ENCODE measurements at regions not wholly inside any gene's neighbourhood (a gene's known extent, or its start where the extent isn't known, plus 50 kb on each side); places are given as distances from the start of the nearest gene placed in this dataset.
A peak's percentile ranks its signal among the peaks of the same experiment; 100 is the strongest.

DNA sequence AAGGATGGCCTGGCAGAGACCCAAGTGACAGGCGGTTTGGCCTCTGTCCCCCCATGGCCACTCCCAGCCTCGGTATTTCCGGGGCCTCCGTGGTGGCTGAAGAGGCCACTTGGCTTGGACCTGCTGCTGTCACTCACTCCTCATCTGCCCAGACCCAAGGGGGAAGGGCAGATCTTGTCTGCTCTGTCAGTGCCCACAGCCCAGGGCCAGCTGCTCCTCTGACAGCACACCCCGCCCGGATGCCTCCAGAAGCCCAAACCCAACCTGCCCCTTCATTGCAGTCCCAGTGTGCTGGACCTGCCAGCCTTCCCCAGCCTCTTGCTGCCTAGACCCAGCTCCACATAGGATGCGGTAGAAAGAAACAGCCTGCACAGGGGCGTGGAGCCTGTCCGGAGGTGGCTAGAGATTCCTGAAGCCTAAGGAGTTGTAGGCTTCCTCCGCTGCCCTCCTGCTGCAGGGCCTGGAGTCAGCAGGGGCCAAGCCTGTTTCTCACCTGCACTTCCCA is 52.0 kb downstream of the MAGEF1 start:
- TF ChIP-seq, protein P1, sequence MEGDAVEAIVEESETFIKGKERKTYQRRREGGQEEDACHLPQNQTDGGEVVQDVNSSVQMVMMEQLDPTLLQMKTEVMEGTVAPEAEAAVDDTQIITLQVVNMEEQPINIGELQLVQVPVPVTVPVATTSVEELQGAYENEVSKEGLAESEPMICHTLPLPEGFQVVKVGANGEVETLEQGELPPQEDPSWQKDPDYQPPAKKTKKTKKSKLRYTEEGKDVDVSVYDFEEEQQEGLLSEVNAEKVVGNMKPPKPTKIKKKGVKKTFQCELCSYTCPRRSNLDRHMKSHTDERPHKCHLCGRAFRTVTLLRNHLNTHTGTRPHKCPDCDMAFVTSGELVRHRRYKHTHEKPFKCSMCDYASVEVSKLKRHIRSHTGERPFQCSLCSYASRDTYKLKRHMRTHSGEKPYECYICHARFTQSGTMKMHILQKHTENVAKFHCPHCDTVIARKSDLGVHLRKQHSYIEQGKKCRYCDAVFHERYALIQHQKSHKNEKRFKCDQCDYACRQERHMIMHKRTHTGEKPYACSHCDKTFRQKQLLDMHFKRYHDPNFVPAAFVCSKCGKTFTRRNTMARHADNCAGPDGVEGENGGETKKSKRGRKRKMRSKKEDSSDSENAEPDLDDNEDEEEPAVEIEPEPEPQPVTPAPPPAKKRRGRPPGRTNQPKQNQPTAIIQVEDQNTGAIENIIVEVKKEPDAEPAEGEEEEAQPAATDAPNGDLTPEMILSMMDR (IDR thresholded peaks at IDR 0.05; ENCODE audit: low read depth, low read length, missing control alignments) = no peak
- DNase-seq (ENCODE audit: low read depth) = no peak
- no peak overlapping the region for H3K4me3 ChIP-seq (ENCODE audit: low read depth, low read length)

DNA sequence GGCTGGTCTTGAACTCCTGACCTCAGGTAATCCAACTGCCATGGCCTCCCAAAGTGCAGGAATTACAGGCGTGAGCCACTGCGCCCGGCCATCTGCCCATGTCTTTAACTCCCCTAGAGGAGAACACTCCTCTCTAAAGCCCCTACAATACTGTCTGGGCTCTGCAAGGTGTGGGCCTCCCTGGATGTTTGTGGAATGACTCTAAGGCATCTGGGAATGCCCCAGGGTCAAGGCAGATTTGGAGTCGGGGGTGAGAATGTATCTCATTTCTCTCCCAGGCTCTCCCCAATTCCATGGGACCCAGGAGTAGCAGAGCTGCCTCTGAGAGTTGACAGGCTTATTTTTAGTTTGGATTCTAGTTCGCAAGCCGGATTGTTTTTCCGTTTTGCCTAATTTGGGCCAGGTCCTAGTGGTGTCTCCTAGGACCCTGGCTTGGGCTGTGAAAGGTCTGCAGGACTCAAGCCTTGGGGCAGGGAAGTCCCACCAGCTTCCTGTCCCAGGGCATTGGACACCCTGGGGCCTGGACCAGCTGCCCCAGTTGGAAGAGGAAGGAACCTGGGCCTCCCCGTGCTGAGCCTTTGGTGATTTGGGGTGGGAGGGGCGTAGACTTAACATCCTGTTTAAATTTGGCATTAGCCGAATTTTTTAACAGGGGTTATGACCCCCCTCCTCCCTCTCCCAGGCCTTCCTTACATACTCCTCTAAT is 53.5 kb downstream of the MAGEF1 start:
- no peak overlapping the region for H3K4me3 ChIP-seq (ENCODE audit: low read depth, low read length)
- TF ChIP-seq, protein P1 (IDR thresholded peaks at IDR 0.05; ENCODE audit: low read depth, low read length, missing control alignments) = no peak
- DNase-seq (ENCODE audit: low read depth) = no peak

DNA sequence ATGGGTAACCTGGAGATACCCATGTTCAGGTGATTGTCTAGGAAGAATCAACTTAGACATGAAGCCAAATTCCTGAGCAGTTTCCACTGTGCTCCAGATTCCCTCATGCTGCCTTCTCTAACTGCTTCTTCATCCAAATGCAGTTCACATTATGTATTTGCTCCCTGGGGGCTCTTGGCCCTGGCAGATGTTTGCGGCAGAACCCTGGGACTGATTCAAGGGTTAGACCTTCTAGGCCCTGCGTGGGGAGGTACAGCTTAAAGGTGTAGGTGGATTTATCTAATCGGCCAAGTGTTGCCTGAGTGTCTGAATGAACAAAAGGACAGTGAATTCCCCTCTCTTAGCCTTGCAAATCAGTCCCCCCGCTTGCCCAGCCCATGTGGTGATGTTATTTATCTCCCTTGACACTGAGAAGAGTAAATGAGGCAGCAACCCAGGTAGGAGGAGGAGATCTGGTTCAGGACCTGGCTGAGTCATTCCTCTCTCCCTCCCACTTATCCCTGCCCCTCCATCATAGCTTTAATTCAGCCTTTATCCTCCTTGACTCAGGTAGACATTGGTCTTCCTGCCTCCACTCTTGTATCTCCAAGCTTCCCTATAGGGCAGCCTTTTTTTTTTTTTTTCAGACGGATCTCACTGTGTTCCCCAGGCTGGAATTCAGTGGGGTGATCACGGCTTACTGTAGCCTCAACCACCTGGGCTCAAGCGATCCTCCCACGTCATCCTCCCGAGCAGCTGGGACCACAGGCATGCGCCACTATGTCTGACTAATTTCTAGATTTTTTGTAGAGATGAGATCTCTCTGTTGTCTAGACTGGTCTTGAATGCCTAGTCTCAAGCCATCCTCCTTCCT is 54.8 kb downstream of the MAGEF1 start:
- DNase-seq (ENCODE audit: low read depth) = peak; percentile 40

DNA sequence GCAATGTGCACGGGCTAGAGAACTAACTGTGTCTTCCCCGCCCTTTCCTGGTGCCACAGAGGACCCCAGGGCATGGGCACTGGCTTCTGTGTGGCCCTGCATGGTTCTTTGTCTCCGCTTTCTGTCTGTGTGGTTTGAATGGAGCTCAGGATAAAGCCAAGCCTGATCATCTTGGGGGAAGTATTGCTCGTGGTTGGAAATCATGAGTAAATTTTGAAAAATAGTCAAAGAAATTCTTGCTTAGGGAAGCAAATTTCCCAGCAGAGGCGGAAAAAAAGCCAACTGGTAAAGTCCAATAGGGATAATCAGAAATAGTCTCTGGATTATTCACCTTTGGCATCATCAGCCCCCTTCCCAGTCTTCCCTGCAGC is 55.4 kb downstream of the MAGEF1 start:
- TF ChIP-seq, protein P1 (IDR thresholded peaks at IDR 0.05; ENCODE audit: low read depth, low read length, missing control alignments) = no peak
- no peak for DNase-seq (ENCODE audit: low read depth)
- no peak overlapping the region for H3K4me3 ChIP-seq (ENCODE audit: low read depth, low read length)

More for the DNA sequence above, 54.8 kb downstream of the MAGEF1 start:
- no peak overlapping the region for H3K4me3 ChIP-seq (ENCODE audit: low read depth, low read length)
- TF ChIP-seq, protein P1 (IDR thresholded peaks at IDR 0.05; ENCODE audit: low read depth, low read length, missing control alignments) = no peak

DNA sequence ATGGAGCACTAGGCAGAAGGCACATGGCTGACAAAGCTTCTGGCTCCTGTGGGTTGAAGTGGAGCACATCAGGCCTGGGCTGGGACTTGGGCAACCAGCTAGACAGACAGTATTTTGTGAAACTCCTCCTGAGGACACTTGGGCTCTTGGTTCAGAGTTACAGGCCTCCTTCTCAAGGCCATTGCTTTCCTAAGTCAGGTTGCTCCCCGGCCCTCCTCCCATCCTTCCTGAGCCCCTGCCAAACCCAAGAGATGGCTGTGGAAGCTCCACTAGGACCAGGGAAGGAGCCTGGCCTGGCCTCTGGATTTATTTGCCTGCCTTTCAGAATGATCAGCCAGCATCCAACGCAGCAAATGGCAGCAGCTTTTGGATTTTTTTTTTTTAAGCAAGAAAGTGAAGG is 56.3 kb downstream of the MAGEF1 start:
- no peak overlapping the region for H3K4me3 ChIP-seq (ENCODE audit: low read depth, low read length)
- no peak for DNase-seq (ENCODE audit: low read depth)
- TF ChIP-seq, protein P1 (IDR thresholded peaks at IDR 0.05; ENCODE audit: low read depth, low read length, missing control alignments) = no peak

DNA sequence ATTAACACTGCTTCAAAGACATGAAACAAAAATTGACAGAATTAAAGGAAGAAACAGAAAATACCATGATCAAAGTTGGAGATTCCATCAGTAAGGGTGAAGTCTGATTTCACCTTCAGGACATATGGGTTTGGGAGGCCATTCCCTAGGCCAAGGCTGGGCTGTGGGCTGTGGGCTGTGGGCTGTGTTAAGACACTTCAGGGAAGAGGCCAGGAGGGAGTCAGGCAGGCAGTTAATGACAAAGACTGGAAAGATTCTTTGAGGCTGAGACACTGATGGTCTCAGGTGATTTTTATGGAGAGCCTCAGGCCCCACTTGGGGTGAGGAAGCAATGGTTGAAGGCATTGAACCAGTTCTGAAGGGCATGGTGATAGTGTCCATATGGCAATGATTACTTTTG is 57.5 kb downstream of the MAGEF1 start:
- no peak overlapping the region for H3K4me3 ChIP-seq (ENCODE audit: low read depth, low read length)
- TF ChIP-seq, protein P1 (IDR thresholded peaks at IDR 0.05; ENCODE audit: low read depth, low read length, missing control alignments) = no peak
- DNase-seq (ENCODE audit: low read depth) = no peak

All from GM12864 (cell line).